OCI-LY7 (cell line): ENCODE measurements at regions not wholly inside any gene's neighbourhood (a gene's known extent, or its start where the extent isn't known, plus 50 kb on each side); places are given as distances from the start of the nearest gene placed in this dataset.

Source experiments
- EZH2phosphoT487 ChIP-seq: fragments of 200-600 bp; sonication (generic); IDR thresholded peaks from 2 replicates; pipeline ENCODE4 v1.6.1; 2018; ENCODE audit warnings: low read depth, borderline replicate concordance, mild to moderate bottlenecking, mixed run types, antibody characterized with exemption, low read length, moderate library complexity, mixed read lengths
- TF ChIP-seq, protein P1 (sequence below): fragments of 200-600 bp; sonication (generic); conservative IDR thresholded peaks from 2 replicates; pipeline ENCODE4 v1.5.1; 2014; ENCODE audit warnings: mild to moderate bottlenecking, antibody characterized with exemption, low read length, moderate library complexity, mixed read lengths

- TF ChIP-seq, protein P1, sequence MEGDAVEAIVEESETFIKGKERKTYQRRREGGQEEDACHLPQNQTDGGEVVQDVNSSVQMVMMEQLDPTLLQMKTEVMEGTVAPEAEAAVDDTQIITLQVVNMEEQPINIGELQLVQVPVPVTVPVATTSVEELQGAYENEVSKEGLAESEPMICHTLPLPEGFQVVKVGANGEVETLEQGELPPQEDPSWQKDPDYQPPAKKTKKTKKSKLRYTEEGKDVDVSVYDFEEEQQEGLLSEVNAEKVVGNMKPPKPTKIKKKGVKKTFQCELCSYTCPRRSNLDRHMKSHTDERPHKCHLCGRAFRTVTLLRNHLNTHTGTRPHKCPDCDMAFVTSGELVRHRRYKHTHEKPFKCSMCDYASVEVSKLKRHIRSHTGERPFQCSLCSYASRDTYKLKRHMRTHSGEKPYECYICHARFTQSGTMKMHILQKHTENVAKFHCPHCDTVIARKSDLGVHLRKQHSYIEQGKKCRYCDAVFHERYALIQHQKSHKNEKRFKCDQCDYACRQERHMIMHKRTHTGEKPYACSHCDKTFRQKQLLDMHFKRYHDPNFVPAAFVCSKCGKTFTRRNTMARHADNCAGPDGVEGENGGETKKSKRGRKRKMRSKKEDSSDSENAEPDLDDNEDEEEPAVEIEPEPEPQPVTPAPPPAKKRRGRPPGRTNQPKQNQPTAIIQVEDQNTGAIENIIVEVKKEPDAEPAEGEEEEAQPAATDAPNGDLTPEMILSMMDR, result no peak
- TF ChIP-seq EZH2phosphoT487, result no peak
Observed at GRCh38 chr4:17218786-17219185, 293.1 kb downstream of the QDPR start.
